ENCODE measurements at regions not wholly inside any gene's neighbourhood (a gene's known extent, or its start where the extent isn't known, plus 50 kb on each side); places are given as distances from the start of the nearest gene placed in this dataset.

- no peak overlapping the region for H3K4me3 ChIP-seq
- no peak for ATAC-seq
- no peak for DNase-seq
- H3K9me3 ChIP-seq, result no peaks in the 10 kb centered on the region
- TF ChIP-seq, protein P1, sequence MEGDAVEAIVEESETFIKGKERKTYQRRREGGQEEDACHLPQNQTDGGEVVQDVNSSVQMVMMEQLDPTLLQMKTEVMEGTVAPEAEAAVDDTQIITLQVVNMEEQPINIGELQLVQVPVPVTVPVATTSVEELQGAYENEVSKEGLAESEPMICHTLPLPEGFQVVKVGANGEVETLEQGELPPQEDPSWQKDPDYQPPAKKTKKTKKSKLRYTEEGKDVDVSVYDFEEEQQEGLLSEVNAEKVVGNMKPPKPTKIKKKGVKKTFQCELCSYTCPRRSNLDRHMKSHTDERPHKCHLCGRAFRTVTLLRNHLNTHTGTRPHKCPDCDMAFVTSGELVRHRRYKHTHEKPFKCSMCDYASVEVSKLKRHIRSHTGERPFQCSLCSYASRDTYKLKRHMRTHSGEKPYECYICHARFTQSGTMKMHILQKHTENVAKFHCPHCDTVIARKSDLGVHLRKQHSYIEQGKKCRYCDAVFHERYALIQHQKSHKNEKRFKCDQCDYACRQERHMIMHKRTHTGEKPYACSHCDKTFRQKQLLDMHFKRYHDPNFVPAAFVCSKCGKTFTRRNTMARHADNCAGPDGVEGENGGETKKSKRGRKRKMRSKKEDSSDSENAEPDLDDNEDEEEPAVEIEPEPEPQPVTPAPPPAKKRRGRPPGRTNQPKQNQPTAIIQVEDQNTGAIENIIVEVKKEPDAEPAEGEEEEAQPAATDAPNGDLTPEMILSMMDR (IDR thresholded peaks at IDR 0.05), result no peak
- H3K4me1 ChIP-seq, result no peaks in the 10 kb centered on the region
- no peak overlapping the region for H3K27ac ChIP-seq
- no peaks in the 10 kb centered on the region for H3K36me3 ChIP-seq (ENCODE audit: insufficient read depth in 1 of 2, low read depth in 1 of 2)
- intact Hi-C loops (cut with DNase I), result no loop called here
- 77 to 89% (median 86%) methylated on average over 2 of the region's 2 CpGs for WGBS, 3 donors
- no peaks in the 10 kb centered on the region for H3K27me3 ChIP-seq (ENCODE audit: insufficient read depth in 3 of 3, low read length in 2 of 3)
These were observed 438.4 kb upstream of the CHORDC1 start for GRCh38 chr11:90661233-90661632.

GRCh38 chr11:90656171-90656570, 433.3 kb upstream of the CHORDC1 start:
- H3K4me3 ChIP-seq, result no peak overlapping the region
- ATAC-seq (no peak), DNase-seq (no peak)
- H3K36me3 ChIP-seq (ENCODE audit: insufficient read depth in 1 of 2, low read depth in 1 of 2), result no peaks in the 10 kb centered on the region
- TF ChIP-seq, protein P1 (IDR thresholded peaks at IDR 0.05), result no peak
- 80 to 92% (median 91%) methylated on average over 2 of the region's 2 CpGs for WGBS, 3 donors
- H3K4me1 ChIP-seq, result no peaks in the 10 kb centered on the region
- no peaks in the 10 kb centered on the region for H3K9me3 ChIP-seq
- intact Hi-C loops (cut with DNase I), result no loop called here
- no peaks in the 10 kb centered on the region for H3K27me3 ChIP-seq (ENCODE audit: insufficient read depth in 3 of 3, low read length in 2 of 3)
- no peak overlapping the region for H3K27ac ChIP-seq

GRCh38 chr11:90650153-90650552, 427.3 kb upstream of the CHORDC1 start:
- ATAC-seq (no peak), DNase-seq (no peak)
- Histone ChIP-seq H3K4me1 (no peaks in the 10 kb centered on the region), H3K36me3 (ENCODE audit: insufficient read depth in 1 of 2, low read depth in 1 of 2) (no peaks in the 10 kb centered on the region), H3K9me3 (no peaks in the 10 kb centered on the region), H3K4me3 (no peak overlapping the region), H3K27me3 (ENCODE audit: insufficient read depth in 3 of 3, low read length in 2 of 3) (no peaks in the 10 kb centered on the region), H3K27ac (no peak overlapping the region)
- TF ChIP-seq, protein P1 (IDR thresholded peaks at IDR 0.05), result no peak
- WGBS, 3 donors, result 81 to 86% (median 85%) methylated on average over 2 of the region's 2 CpGs
- intact Hi-C loops (cut with DNase I), result no loop called here

- TF ChIP-seq, protein P1 (IDR thresholded peaks at IDR 0.05), result no peak
- 73 to 79% (median 78%) methylated on average over 2 of the region's 2 CpGs for WGBS, 3 donors
- no peak overlapping the region for H3K4me3 ChIP-seq
- ATAC-seq (no peak), DNase-seq (no peak)
- H3K27ac ChIP-seq, result no peak overlapping the region
- intact Hi-C loops (cut with DNase I), result no loop called here
- no peaks in the 10 kb centered on the region for H3K4me1 ChIP-seq
- no peaks in the 10 kb centered on the region for H3K9me3 ChIP-seq
- no peaks in the 10 kb centered on the region for H3K36me3 ChIP-seq (ENCODE audit: insufficient read depth in 1 of 2, low read depth in 1 of 2)
- no peaks in the 10 kb centered on the region for H3K27me3 ChIP-seq (ENCODE audit: insufficient read depth in 3 of 3, low read length in 2 of 3)
These were observed 423.9 kb upstream of the CHORDC1 start for GRCh38 chr11:90646706-90647105.

DNA sequence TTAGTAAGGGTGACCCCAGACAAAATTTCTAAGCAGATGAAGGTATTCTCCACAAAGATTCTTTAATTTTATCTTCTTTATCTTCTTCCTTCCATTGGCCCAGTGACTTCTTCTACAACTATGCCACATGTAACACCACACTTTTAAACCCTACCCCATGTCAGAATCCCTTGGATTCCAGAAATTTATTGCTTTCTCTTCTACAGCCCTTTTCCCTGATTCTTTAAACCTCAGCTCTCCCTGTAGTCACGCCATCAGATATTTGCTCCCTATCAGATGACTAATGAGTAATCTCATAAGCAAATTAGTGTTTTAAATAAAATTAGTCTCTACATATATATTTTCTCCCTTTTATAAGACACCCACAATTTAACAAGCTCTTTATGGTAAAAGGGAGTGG, 423.4 kb upstream of the CHORDC1 start:
- no peaks in the 10 kb centered on the region for H3K9me3 ChIP-seq
- ATAC-seq, result no peak
- H3K36me3 ChIP-seq (ENCODE audit: insufficient read depth in 1 of 2, low read depth in 1 of 2), result no peaks in the 10 kb centered on the region
- TF ChIP-seq, protein P1 (IDR thresholded peaks at IDR 0.05), result no peak
- H3K4me1 ChIP-seq, result no peaks in the 10 kb centered on the region
- 83 to 90% (median 86%) methylated on average over 1 of the region's 1 CpG for WGBS, 3 donors
- DNase-seq, result no peak
- intact Hi-C loops (cut with DNase I), result no loop called here
- no peaks in the 10 kb centered on the region for H3K27me3 ChIP-seq (ENCODE audit: insufficient read depth in 3 of 3, low read length in 2 of 3)
- no peak overlapping the region for H3K4me3 ChIP-seq
- no peak overlapping the region for H3K27ac ChIP-seq

Measured in psoas muscle (tissue), 7 donors.